IMR-90 (cell line): ENCODE measurements at regions not wholly inside any gene's neighbourhood (a gene's known extent, or its start where the extent isn't known, plus 50 kb on each side); places are given as distances from the start of the nearest gene placed in this dataset.

Experiments used
- FOS ChIP-seq: fragments of 150-350 bp; IDR thresholded peaks from 2 replicates; pipeline ENCODE4 v1.6.1; 2016; ENCODE audit warnings: low read depth, low read length
- TF ChIP-seq, protein P1 (sequence below): conservative IDR thresholded peaks from 2 replicates; pipeline ENCODE4 v1.5.1; 2012; ENCODE audit warnings: mild to moderate bottlenecking, low read depth, low read length, improper control_type of control experiment

DNA sequence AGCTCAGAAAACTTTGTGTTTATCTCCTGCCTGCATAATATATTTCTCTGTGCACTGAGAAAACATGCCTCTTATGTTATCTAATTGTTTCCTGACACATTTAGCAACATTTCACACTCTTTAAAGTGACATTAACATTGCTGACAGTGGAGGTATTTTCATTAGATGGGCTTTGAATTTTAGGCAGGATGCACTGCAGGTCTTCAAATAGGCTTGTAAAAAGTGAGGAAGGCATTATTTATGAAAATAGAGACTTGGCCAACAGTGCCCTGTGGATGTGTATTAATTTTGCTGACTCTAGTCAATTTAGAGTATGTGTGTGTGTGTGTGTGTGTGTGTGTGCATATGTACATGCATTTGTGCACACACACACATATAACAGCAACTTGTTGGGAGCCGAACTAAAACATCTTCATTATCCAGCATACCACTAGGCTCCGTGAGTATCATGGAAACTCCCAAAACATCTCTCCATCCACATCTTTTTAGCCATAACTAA, 429.5 kb upstream of the WWC1 start:
- TF ChIP-seq, protein P1, sequence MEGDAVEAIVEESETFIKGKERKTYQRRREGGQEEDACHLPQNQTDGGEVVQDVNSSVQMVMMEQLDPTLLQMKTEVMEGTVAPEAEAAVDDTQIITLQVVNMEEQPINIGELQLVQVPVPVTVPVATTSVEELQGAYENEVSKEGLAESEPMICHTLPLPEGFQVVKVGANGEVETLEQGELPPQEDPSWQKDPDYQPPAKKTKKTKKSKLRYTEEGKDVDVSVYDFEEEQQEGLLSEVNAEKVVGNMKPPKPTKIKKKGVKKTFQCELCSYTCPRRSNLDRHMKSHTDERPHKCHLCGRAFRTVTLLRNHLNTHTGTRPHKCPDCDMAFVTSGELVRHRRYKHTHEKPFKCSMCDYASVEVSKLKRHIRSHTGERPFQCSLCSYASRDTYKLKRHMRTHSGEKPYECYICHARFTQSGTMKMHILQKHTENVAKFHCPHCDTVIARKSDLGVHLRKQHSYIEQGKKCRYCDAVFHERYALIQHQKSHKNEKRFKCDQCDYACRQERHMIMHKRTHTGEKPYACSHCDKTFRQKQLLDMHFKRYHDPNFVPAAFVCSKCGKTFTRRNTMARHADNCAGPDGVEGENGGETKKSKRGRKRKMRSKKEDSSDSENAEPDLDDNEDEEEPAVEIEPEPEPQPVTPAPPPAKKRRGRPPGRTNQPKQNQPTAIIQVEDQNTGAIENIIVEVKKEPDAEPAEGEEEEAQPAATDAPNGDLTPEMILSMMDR: no peak
- TF ChIP-seq FOS: no peak
